ENCODE measurements at regions not wholly inside any gene's neighbourhood (a gene's known extent, or its start where the extent isn't known, plus 50 kb on each side); places are given as distances from the start of the nearest gene placed in this dataset.

- H3K4me3 Mint-ChIP-seq, result no peak overlapping the region
- H3K27ac Mint-ChIP-seq, result peak overlapping the region in 1 of 2 donors; percentile 6
- H3K9me3 Mint-ChIP-seq, result no peaks in the 10 kb centered on the region
- H3K27me3 Mint-ChIP-seq, result no peaks in the 10 kb centered on the region
- H3K4me1 Mint-ChIP-seq, result peaks cover 15% of the 10 kb centered on the region
- ATAC-seq (peak; percentile 86), DNase-seq (peak; percentile 55 to 61)
Observed at GRCh38 chr14:34331728-34332623, 130.1 kb downstream of the SPTSSA start.

DNA sequence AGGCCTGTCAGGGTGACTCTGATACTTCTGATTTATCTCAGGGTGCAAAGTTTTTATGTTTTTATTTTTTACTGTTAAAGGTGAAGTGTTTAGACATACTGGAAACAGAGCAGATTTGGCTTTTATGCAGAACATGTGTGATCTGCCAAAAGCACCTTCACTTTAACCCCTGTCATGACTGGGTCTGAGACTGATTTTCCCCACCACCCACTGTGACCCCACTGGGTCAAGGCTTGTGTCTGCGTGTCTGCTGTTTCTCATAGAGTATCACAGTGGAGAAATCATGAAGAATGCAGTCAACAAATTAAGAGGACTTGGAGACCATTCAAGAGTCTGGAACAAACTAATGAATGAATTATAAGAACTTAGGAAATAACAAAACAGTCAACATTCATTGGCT is 131.2 kb downstream of the SPTSSA start:
- H3K27ac Mint-ChIP-seq, result no peak overlapping the region
- H3K27me3 Mint-ChIP-seq, result no peaks in the 10 kb centered on the region
- peaks cover 15% of the 10 kb centered on the region for H3K4me1 Mint-ChIP-seq
- no peaks in the 10 kb centered on the region for H3K9me3 Mint-ChIP-seq
- DNase-seq, result no peak
- H3K4me3 Mint-ChIP-seq, result no peak overlapping the region
- no peak for ATAC-seq

- H3K27ac Mint-ChIP-seq, result no peak overlapping the region
- peaks cover 15% of the 10 kb centered on the region for H3K4me1 Mint-ChIP-seq
- ATAC-seq, result no peak
- peaks cover 2% of the 10 kb centered on the region for H3K27me3 Mint-ChIP-seq
- no peak for DNase-seq
- H3K9me3 Mint-ChIP-seq, result no peaks in the 10 kb centered on the region
- H3K4me3 Mint-ChIP-seq, result no peak overlapping the region
Observed at GRCh38 chr14:34329301-34329700, 132.7 kb downstream of the SPTSSA start.

- no peaks in the 10 kb centered on the region for H3K9me3 Mint-ChIP-seq
- H3K4me3 Mint-ChIP-seq, result no peak overlapping the region
- ATAC-seq, result no peak
- H3K27me3 Mint-ChIP-seq, result peaks cover 7% of the 10 kb centered on the region
- no peak overlapping the region for H3K27ac Mint-ChIP-seq
- peaks cover 15% of the 10 kb centered on the region for H3K4me1 Mint-ChIP-seq
- no peak for DNase-seq
Observed at GRCh38 chr14:34328178-34328577, 133.9 kb downstream of the SPTSSA start.

DNA sequence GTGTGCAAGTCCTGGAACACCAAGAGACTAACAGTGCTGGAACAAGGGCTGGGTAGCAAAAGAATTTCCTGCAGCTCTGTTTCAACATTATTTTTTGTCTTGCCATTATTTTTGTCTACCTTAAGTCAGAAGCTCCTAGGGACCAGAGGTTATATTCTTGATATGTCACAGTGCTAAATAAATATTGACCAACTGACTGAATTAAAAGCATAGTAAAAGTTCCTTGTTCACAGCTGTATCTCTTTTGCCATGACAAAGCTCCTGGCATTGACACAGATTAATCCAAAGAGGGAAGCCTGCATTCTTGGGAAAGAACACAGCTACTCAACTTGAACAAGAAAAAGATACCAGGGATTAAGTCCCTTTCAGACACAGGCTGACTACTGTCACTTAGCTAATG is 136.5 kb downstream of the SPTSSA start:
- no peak for ATAC-seq
- H3K27ac Mint-ChIP-seq, result no peak overlapping the region

GRCh38 chr14:34324363-34324795 is 137.7 kb downstream of the SPTSSA start:
- H3K27ac Mint-ChIP-seq, result no peak overlapping the region

More for the DNA sequence above, 136.5 kb downstream of the SPTSSA start:
- DNase-seq, result no peak
- no peaks in the 10 kb centered on the region for H3K4me1 Mint-ChIP-seq
- H3K4me3 Mint-ChIP-seq, result no peak overlapping the region
- peaks cover 7% of the 10 kb centered on the region for H3K27me3 Mint-ChIP-seq
- H3K9me3 Mint-ChIP-seq, result no peaks in the 10 kb centered on the region

GRCh38 chr14:34322940-34323418 is 139.1 kb downstream of the SPTSSA start:
- peak; percentile 58 to 65 for DNase-seq
- ATAC-seq, result peak; percentile 80
- H3K27me3 Mint-ChIP-seq, result peaks cover 7% of the 10 kb centered on the region
- H3K4me3 Mint-ChIP-seq, result no peak overlapping the region
- H3K4me1 Mint-ChIP-seq, result no peaks in the 10 kb centered on the region
- H3K9me3 Mint-ChIP-seq, result no peaks in the 10 kb centered on the region
- H3K27ac Mint-ChIP-seq, result no peak overlapping the region

More at GRCh38 chr14:34324363-34324795, 137.7 kb downstream of the SPTSSA start:
- no peak for ATAC-seq
- peak in 1 of 2 donors; percentile 11 for DNase-seq
- no peaks in the 10 kb centered on the region for H3K4me1 Mint-ChIP-seq
- H3K9me3 Mint-ChIP-seq, result no peaks in the 10 kb centered on the region
- H3K4me3 Mint-ChIP-seq, result no peak overlapping the region
- peaks cover 7% of the 10 kb centered on the region for H3K27me3 Mint-ChIP-seq

GRCh38 chr14:34319140-34319539 is 142.9 kb downstream of the SPTSSA start:
- no peaks in the 10 kb centered on the region for H3K9me3 Mint-ChIP-seq
- no peak for ATAC-seq
- H3K27ac Mint-ChIP-seq, result no peak overlapping the region
- H3K27me3 Mint-ChIP-seq, result peaks cover 12% of the 10 kb centered on the region
- no peak overlapping the region for H3K4me3 Mint-ChIP-seq
- no peaks in the 10 kb centered on the region for H3K4me1 Mint-ChIP-seq
- no peak for DNase-seq

DNA sequence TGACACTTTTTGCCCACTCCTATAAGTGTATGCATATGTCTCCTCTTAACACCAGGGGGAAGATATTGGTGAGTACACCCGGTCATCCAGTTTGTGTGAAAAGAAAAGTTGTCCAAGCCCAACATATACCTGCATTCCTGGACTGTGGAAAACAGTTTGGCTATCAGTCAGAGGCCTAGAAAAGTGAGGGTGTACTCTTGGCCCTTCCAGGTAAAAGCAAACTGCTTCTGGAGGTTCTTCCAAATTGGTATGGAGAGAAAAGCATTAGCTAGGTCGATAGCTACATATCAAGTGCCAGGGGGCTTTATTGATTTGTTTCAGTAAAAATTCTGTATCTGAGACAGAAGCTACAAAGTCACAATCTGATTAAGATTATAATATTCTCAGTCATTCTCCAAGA is 144.0 kb downstream of the SPTSSA start:
- ATAC-seq (no peak), DNase-seq (no peak)
- Mint-ChIP-seq H3K4me1 (no peaks in the 10 kb centered on the region), H3K4me3 (no peak overlapping the region), H3K9me3 (no peaks in the 10 kb centered on the region), H3K27me3 (peaks cover 15% of the 10 kb centered on the region), H3K27ac (no peak overlapping the region)

- DNase-seq (no peak), ATAC-seq (no peak)
- Mint-ChIP-seq H3K4me3 (no peak overlapping the region), H3K27me3 (peaks cover 28% of the 10 kb centered on the region), H3K27ac (no peak overlapping the region), H3K4me1 (no peaks in the 10 kb centered on the region), H3K9me3 (no peaks in the 10 kb centered on the region)
Observed at GRCh38 chr14:34310724-34311123, 151.3 kb downstream of the SPTSSA start.

DNA sequence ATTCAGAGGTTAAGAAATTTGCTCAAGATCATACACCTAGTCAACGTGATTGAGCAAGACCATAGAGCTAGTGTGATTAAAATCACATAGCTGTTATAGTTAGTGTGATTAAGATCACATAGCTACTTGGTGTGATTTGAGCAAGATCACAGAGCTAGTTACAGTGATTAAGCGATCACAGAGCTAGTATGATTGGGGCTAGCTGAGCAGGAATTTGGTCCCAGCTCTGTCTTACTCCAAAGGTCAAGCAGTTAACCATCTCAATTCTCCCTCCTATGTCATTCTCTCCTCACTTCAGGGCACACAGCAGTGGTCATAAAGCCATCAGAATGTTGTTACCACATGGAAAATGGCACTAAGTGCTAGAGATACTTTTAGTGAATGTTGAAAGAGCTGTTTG is 158.2 kb downstream of the SPTSSA start:
- Mint-ChIP-seq H3K9me3 (no peaks in the 10 kb centered on the region), H3K27me3 (no peaks in the 10 kb centered on the region), H3K4me3 (no peak overlapping the region), H3K4me1 (no peaks in the 10 kb centered on the region), H3K27ac (no peak overlapping the region)
- ATAC-seq (no peak), DNase-seq (no peak)

DNA sequence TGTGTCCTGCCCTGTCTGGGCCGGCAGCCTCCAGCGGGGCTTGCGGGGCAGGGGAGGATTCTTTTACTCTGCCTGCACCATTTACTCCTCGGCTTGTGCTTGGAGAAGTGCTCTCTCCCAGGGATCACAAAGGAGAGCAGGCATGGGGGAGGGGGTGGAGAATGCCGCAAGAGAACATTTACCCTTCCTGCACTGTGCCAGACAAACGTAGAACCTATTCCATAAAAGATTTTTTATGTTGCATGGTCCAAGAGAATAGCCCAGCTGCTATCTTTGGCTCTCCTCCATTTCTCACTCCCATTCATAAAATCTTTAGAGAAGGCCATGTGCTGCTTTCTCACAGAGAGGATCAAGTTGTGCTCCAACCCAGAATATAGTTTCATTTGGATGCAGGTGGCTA is 159.4 kb downstream of the SPTSSA start:
- DNase-seq, result no peak
- H3K27me3 Mint-ChIP-seq, result no peaks in the 10 kb centered on the region
- ATAC-seq, result no peak
- no peaks in the 10 kb centered on the region for H3K9me3 Mint-ChIP-seq
- no peaks in the 10 kb centered on the region for H3K4me1 Mint-ChIP-seq
- H3K27ac Mint-ChIP-seq, result peak overlapping the region in 1 of 2 donors; percentile 0
- H3K4me3 Mint-ChIP-seq, result no peak overlapping the region

DNA sequence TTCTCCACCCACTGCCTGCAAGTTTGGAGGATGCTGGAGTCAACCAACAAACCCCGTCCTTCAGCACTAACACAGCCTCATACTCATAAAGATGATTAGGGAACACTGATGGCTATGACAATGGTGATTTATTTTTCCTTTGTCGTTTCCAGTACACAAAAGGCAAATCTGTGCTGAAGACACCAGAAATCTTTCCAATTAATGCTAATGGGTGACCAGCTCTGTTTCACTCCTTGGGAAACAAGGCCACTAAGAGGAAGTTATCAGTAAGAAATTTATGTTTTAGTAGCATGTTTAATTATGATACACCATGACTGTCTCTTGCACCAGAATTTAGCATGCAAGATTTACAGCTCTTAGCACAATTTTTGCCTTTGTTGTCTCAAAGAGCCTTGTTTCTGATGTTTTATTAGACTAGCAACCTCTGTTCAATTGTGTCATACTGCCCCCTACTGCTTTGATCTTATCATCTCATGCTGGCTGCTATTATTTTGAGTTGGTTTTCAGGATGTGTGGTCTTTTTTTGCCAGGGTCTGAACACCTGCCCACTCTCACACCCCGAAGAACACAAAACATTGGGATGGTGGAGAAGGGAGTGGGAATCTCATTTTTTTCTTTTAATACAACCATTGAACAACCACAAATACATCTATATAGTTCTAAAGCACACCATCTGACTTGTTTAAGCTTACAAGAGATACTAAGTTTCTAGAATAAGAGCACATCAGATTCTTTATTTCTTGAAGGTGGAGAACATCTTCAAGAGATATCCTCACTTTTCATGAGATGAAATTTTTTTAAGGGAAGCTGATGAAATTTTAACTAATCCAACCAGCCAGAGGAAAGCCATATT is 160.9 kb downstream of the SPTSSA start:
- DNase-seq (peak; percentile 12 to 14), ATAC-seq (peak; percentile 48)
- Mint-ChIP-seq H3K27ac (no peak overlapping the region), H3K27me3 (no peaks in the 10 kb centered on the region), H3K4me1 (no peaks in the 10 kb centered on the region), H3K9me3 (no peaks in the 10 kb centered on the region), H3K4me3 (no peak overlapping the region)

DNA sequence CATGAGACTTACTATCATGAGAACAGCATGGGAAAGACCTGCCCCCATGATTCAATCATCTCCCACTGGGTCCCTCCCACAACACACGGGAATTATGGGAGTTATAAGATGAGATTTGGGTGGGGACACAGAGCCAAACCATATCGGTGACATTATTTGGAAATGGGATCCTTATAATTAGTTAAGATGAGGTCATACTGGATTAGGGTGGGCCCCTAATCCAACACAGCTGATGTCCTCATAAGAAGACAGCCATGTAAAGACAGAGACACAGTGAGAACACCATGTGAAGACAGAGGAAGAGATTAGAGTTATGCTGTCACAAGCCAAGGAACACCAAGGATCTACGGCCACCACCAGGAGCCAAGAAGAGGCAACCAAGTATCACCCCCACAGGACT is 161.7 kb downstream of the SPTSSA start:
- H3K4me1 Mint-ChIP-seq, result no peaks in the 10 kb centered on the region
- DNase-seq, result no peak
- no peak overlapping the region for H3K4me3 Mint-ChIP-seq
- H3K27me3 Mint-ChIP-seq, result no peaks in the 10 kb centered on the region
- H3K27ac Mint-ChIP-seq, result no peak overlapping the region
- no peak for ATAC-seq
- H3K9me3 Mint-ChIP-seq, result no peaks in the 10 kb centered on the region

- ATAC-seq (no peak), DNase-seq (no peak)
- H3K27ac Mint-ChIP-seq, result no peak overlapping the region
- H3K27me3 Mint-ChIP-seq, result no peaks in the 10 kb centered on the region
- H3K9me3 Mint-ChIP-seq, result no peaks in the 10 kb centered on the region
- H3K4me1 Mint-ChIP-seq, result no peaks in the 10 kb centered on the region
- H3K4me3 Mint-ChIP-seq, result no peak overlapping the region
Observed at GRCh38 chr14:34299360-34299759, 162.7 kb downstream of the SPTSSA start.
